HL-60 (cell line): ENCODE measurements at regions not wholly inside any gene's neighbourhood (a gene's known extent, or its start where the extent isn't known, plus 50 kb on each side); places are given as distances from the start of the nearest gene placed in this dataset.

Experiments
- GABPA ChIP-seq: IDR thresholded peaks from 2 replicates; pipeline ENCODE4 v1.6.1; 2012; ENCODE audit warnings: low read depth
- POLR2AphosphoS5 ChIP-seq: IDR thresholded peaks from 2 replicates; pipeline ENCODE4 v1.6.1; 2012; ENCODE audit warnings: low read depth
- TF ChIP-seq, protein P1 (sequence below): IDR thresholded peaks from one replicate; pipeline ENCODE4 v1.5.1; 2011; ENCODE audit warnings: low read length, control low read depth, inconsistent platforms; ENCODE audit not compliant: insufficient read depth

DNA sequence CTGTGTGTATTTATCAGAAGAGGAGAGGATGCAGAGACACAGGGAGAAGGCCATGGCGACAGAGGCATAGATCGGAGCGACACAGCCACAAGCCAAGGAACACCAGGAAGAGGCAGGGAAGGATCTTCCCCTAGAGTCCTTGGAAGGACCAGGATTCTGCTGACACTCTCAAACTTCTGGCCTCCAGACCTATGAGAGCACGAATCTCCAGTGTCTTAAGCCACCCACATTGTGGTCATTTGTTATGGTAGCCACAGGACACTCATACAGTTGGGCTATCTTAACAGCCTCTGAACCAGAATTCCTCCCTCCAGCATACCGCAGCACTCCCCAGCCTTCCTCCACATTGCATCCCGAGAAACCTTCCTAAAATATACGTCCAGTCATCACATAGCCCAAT, 367.0 kb upstream of the MGMT start:
- TF ChIP-seq, protein P1, sequence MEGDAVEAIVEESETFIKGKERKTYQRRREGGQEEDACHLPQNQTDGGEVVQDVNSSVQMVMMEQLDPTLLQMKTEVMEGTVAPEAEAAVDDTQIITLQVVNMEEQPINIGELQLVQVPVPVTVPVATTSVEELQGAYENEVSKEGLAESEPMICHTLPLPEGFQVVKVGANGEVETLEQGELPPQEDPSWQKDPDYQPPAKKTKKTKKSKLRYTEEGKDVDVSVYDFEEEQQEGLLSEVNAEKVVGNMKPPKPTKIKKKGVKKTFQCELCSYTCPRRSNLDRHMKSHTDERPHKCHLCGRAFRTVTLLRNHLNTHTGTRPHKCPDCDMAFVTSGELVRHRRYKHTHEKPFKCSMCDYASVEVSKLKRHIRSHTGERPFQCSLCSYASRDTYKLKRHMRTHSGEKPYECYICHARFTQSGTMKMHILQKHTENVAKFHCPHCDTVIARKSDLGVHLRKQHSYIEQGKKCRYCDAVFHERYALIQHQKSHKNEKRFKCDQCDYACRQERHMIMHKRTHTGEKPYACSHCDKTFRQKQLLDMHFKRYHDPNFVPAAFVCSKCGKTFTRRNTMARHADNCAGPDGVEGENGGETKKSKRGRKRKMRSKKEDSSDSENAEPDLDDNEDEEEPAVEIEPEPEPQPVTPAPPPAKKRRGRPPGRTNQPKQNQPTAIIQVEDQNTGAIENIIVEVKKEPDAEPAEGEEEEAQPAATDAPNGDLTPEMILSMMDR, result no peak
- no peak for TF ChIP-seq GABPA
- TF ChIP-seq POLR2AphosphoS5, result no peak
